K562 (cell line): ENCODE measurements at regions not wholly inside any gene's neighbourhood (a gene's known extent, or its start where the extent isn't known, plus 50 kb on each side); places are given as distances from the start of the nearest gene placed in this dataset.

Experiments used
- ATAC-seq: fragments of 200-7000 bp; cut with Tn5 transposase; 3 replicates; pipeline ENCODE4 v1.9.1; 2020; ENCODE audit warnings: moderate library complexity
- BruUV-seq: library from RNA; stranded (reverse); fragments of 400-500 nt; replicated peaks from 2 replicates; lab custom pipeline; 2021; lab: Mats Ljungman, UMichigan
- CTCF ChIA-PET: fragments of 300-600 bp; formaldehyde crosslinking; extraction: SDS; loops from one replicate; lab custom pipeline; 2021; ENCODE audit warnings: low intra/inter-chr PET ratio; lab: Yijun Ruan, JAX
- POLR2A ChIA-PET: fragments of 300-600, 350-650 bp; sonication (Branson Sonifier 250); formaldehyde crosslinking; extraction: SDS; loops from one replicate; lab custom pipeline; 2021; ENCODE audit warnings: antibody characterized with exemption, inconsistent platforms; lab: Yijun Ruan, JAX
- DNase-seq, 4 experiments: peaks; one replicate each; pipeline versions ENCODE4 v3.0.0 to v3.0.0-alpha.2; 2011 to 2018; ENCODE audit warnings: low spot score in 3 of 4, mixed read lengths in 3 of 4; ENCODE audit errors: extremely low read depth in 1 of 4
- FAIRE-seq: peaks from 2 replicates; lab custom pipeline; 2011; peaks lifted over from hg19 to GRCh38; lab: Jason Lieb, UNC
- H2AFZ ChIP-seq: 2 replicates; pipeline ENCODE4 v1.6.0; 2011; ENCODE audit warnings: low read depth, low read length, control low read depth, inconsistent platforms
- H3K27ac ChIP-seq: fragments of 200-600 bp; 3 replicates; pipeline ENCODE4 v1.8.0; 2011; ENCODE audit warnings: low read depth, mild to moderate bottlenecking, control low read depth, inconsistent platforms, low read length, moderate library complexity, mixed read lengths; ENCODE audit errors: extremely low read depth
- H3K27me3 ChIP-seq, 2 experiments: fragments of 300-600 bp in 1 of 2; 2 replicates in 1 of 2; 3 replicates in 1 of 2; pipeline versions ENCODE4 v1.6.0 to v1.8.0; 2011; ENCODE audit warnings: inconsistent platforms in 2 of 2, low read length in 2 of 2, mild to moderate bottlenecking in 1 of 2, mixed read lengths in 1 of 2, moderate library complexity in 1 of 2; ENCODE audit not compliant: control insufficient read depth in 2 of 2, insufficient read depth in 2 of 2
- H3K36me3 ChIP-seq: fragments of 300-600 bp; 3 replicates; pipeline ENCODE4 v1.8.0; 2011; ENCODE audit warnings: mild to moderate bottlenecking, low read length, inconsistent platforms; ENCODE audit not compliant: control insufficient read depth, insufficient read depth
- H3K4me1 ChIP-seq, 2 experiments: fragments of 200-600 bp in 1 of 2; replicated peaks in 1 of 2; 2 replicates in 1 of 2; 3 replicates in 1 of 2; pipeline versions ENCODE4 v1.5.1 to v1.8.0; 2011; ENCODE audit warnings: inconsistent platforms in 2 of 2, low read length in 2 of 2, mild to moderate bottlenecking in 1 of 2, mixed read lengths in 1 of 2, moderate library complexity in 1 of 2; ENCODE audit not compliant: control insufficient read depth in 2 of 2, insufficient read depth in 2 of 2
- H3K4me2 ChIP-seq: 2 replicates; pipeline ENCODE4 v1.6.1; 2011; ENCODE audit warnings: low read length, control low read depth, inconsistent platforms, mixed read lengths; ENCODE audit not compliant: insufficient read depth
- H3K4me3 ChIP-seq: fragments of 200-600 bp; sonication (generic), shearing (Covaris generic); 2 replicates; pipeline ENCODE4 v1.5.1; 2016; ENCODE audit warnings: control low read depth, inconsistent platforms
- H3K79me2 ChIP-seq: fragments of 200-600 bp; 3 replicates; pipeline ENCODE4 v1.8.0; 2011; ENCODE audit warnings: low read length, inconsistent platforms; ENCODE audit not compliant: control insufficient read depth, insufficient read depth
- H3K9ac ChIP-seq, 2 experiments: 2 replicates each; pipeline versions ENCODE4 v1.6.0 to v1.6.1; 2011; ENCODE audit warnings: low read depth in 2 of 2, low read length in 2 of 2, control low read depth in 1 of 2, inconsistent platforms in 1 of 2, mild to moderate bottlenecking in 1 of 2, mixed read lengths in 1 of 2; ENCODE audit not compliant: insufficient read depth in 1 of 2
- H3K9me1 ChIP-seq: one replicate; pipeline ENCODE4 v1.6.0; 2011; ENCODE audit warnings: inconsistent platforms, mild to moderate bottlenecking, low read length, moderate library complexity; ENCODE audit not compliant: control insufficient read depth, insufficient read depth
- H3K9me3 ChIP-seq: replicated peaks from 2 replicates; pipeline ENCODE4 v1.5.1; 2011; ENCODE audit warnings: low read depth, low read length, inconsistent platforms; ENCODE audit not compliant: control insufficient read depth, insufficient read depth
- H4K20me1 ChIP-seq: replicated peaks from 2 replicates; pipeline ENCODE4 v1.6.1; 2011; ENCODE audit warnings: low read length, inconsistent platforms, mixed read lengths; ENCODE audit not compliant: control insufficient read depth, insufficient read depth
- BRCA1 ChIP-seq, 2 experiments: fragments of 450-650 bp in 1 of 2; sonication (generic) in 1 of 2; formaldehyde crosslinking in 1 of 2; IDR thresholded peaks; 2 replicates each; pipeline versions ENCODE4 v1.5.0 to v1.6.1; 2017 to 2020; ENCODE audit warnings: mild to moderate bottlenecking in 1 of 2, missing genetic modification reagents in 1 of 2
- CTCF ChIP-seq, 3 experiments: IDR thresholded peaks in 2 of 3; conservative IDR thresholded peaks in 1 of 3; 2 replicates each; pipeline ENCODE4 v1.5.1; 2011 to 2012; ENCODE audit warnings: low read length in 3 of 3, mild to moderate bottlenecking in 3 of 3, control low read depth in 2 of 3, improper control_type of control experiment in 1 of 3, inconsistent platforms in 1 of 3, low read depth in 1 of 3, mixed read lengths in 1 of 3, moderate library complexity in 1 of 3; ENCODE audit not compliant: insufficient read depth in 2 of 3
- FOS ChIP-seq: IDR thresholded peaks from 3 replicates; pipeline ENCODE4 v1.6.1; 2011; ENCODE audit not compliant: insufficient read length; ENCODE audit errors: extremely low read depth
- ID3 ChIP-seq, 2 experiments: fragments of 250-450 bp in 1 of 2; fragments of 450-650 bp in 1 of 2; sonication (Bioruptor Pico) in 1 of 2; IDR thresholded peaks; 2 replicates each; pipeline versions ENCODE4 v1.6.1 to v1.8.0; 2016 to 2021; ENCODE audit warnings: mild to moderate bottlenecking in 2 of 2, moderate library complexity in 2 of 2, missing compliant biosample characterization in 1 of 2, missing genetic modification characterization in 1 of 2
- PBX2 ChIP-seq, 2 experiments: IDR thresholded peaks in 1 of 2; conservative IDR thresholded peaks in 1 of 2; 2 replicates each; pipeline ENCODE4 v1.6.1; 2016; ENCODE audit warnings: low read depth in 2 of 2, mild to moderate bottlenecking in 1 of 2, missing compliant biosample characterization in 1 of 2, missing genetic modification characterization in 1 of 2, moderate library complexity in 1 of 2
- PHB ChIP-seq: fragments of 250-450 bp; sonication (Bioruptor Pico); IDR thresholded peaks from 2 replicates; pipeline ENCODE4 v1.5.0; 2021
- POLR2AphosphoS5 ChIP-seq: IDR thresholded peaks from 2 replicates; pipeline ENCODE4 v1.6.1; 2011; ENCODE audit warnings: mild to moderate bottlenecking, low read depth, low read length, moderate library complexity; ENCODE audit not compliant: control insufficient read depth, insufficient read depth
- WGBS: fragments of 100-300 bp; shearing (Covaris generic); methylation state at CpG from one replicate; pipeline ENCODE4 v1.1.6; 2016; ENCODE audit warnings: low coverage, mixed read lengths; ENCODE audit not compliant: insufficient coverage; ENCODE audit errors: missing lambda C conversion rate; 5-methylcytosine and 5-hydroxymethylcytosine counted together
- in situ Hi-C: fragments of 300-500 bp; cut with MboI; formaldehyde crosslinking; loops from 4 replicates; pipeline ENCODE4 v1.15.0; 2018; ENCODE audit warnings: inconsistent platforms, mixed read lengths
- intact Hi-C: fragments of 100-400 bp; cut with micrococcal nuclease; formaldehyde crosslinking; loops from 2 replicates; pipeline ENCODE4 v1.14.2; 2022
- TF ChIP-seq, protein P1 (sequence below): fragments of 450-650 bp; IDR thresholded peaks from 2 replicates; pipeline ENCODE4 v1.6.1; 2017; ENCODE audit warnings: antibody characterized with exemption

GRCh38 chr2:12317814-12318426 lies 398.8 kb upstream of the TRIB2 start:
- Histone ChIP-seq H3K4me2 (no peak overlapping the region), H3K27ac (no peak overlapping the region), H3K4me1 (peaks cover 3 to 35% of the 10 kb centered on the region in 2 experiments; a peak in 4 of 5 replicates), H3K79me2 (no peaks in the 10 kb centered on the region), H3K9ac (no peak overlapping the region), H4K20me1 (no peaks in the 10 kb centered on the region), H3K9me3 (no peaks in the 10 kb centered on the region), H3K9me1 (no peaks in the 10 kb centered on the region), H3K36me3 (0 out of 3 replicates have a peak, but pooled peaks cover 1% of the 10 kb centered on the region), H3K27me3 (no peaks in the 10 kb centered on the region), H2AFZ (no peak overlapping the region), H3K4me3 (no peak overlapping the region)
- no TSS peak for BruUV-seq
- ATAC-seq (no peak), FAIRE-seq (no peak), DNase-seq (no peak)
- intact Hi-C loops (no loop called here), in situ Hi-C loops (no loop called here)
- 85% methylated on average over 6 of the region's 6 CpGs for WGBS
- ChIA-PET CTCF (no interaction called here), POLR2A (interaction anchor here (0.6 to 1.1 kb wide), 4 partner anchors 7 to 389 kb away, joined by 3 to 6 read pairs (median 4); no protein-coding TSS in a partner anchor)
- TF ChIP-seq PHB (CRISPR knock-in tag) (no peak), ID3 (CRISPR knock-in tag; IDR thresholded peaks at IDR 0.05) (no peak), ID3 (tag; IDR thresholded peaks at IDR 0.05) (no peak), PBX2 (CRISPR knock-in tag; IDR thresholded peaks at IDR 0.05; ENCODE audit: low read depth) (no peak), PBX2 (tag; conservative IDR thresholded peaks at IDR 0.05; ENCODE audit: low read depth) (no peak), FOS (no peak), BRCA1 (IDR thresholded peaks at IDR 0.05) (no peak), BRCA1 (CRISPR knock-in tag; IDR thresholded peaks at IDR 0.05) (no peak), POLR2AphosphoS5 (no peak), CTCF (IDR thresholded peaks at IDR 0.05 in 2 of 3, conservative IDR thresholded peaks at IDR 0.05 in 1 of 3; ENCODE audit: insufficient read depth in 2 of 3, low read depth in 1 of 3, low read length in 3 of 3) (no peak)
- TF ChIP-seq, protein P1, sequence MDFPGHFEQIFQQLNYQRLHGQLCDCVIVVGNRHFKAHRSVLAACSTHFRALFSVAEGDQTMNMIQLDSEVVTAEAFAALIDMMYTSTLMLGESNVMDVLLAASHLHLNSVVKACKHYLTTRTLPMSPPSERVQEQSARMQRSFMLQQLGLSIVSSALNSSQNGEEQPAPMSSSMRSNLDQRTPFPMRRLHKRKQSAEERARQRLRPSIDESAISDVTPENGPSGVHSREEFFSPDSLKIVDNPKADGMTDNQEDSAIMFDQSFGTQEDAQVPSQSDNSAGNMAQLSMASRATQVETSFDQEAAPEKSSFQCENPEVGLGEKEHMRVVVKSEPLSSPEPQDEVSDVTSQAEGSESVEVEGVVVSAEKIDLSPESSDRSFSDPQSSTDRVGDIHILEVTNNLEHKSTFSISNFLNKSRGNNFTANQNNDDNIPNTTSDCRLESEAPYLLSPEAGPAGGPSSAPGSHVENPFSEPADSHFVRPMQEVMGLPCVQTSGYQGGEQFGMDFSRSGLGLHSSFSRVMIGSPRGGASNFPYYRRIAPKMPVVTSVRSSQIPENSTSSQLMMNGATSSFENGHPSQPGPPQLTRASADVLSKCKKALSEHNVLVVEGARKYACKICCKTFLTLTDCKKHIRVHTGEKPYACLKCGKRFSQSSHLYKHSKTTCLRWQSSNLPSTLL: no peak
